Cardiac muscle cell (in vitro differentiated cells and primary cell): ENCODE measurements at regions not wholly inside any gene's neighbourhood (a gene's known extent, or its start where the extent isn't known, plus 50 kb on each side); places are given as distances from the start of the nearest gene placed in this dataset.
"Not testable (repeated sequence)": the region's sequence is repeated elsewhere in the genome, so short reads cannot be mapped to it uniquely, and the experiment has no call there.

Experiments used
- DNase-seq, 2 donors: peaks; one replicate each; pipeline versions ENCODE4 v3.0.0 to v3.0.0-alpha.2; 2010 to 2017; ENCODE audit warnings: low read depth in 1 of 2, low spot score in 1 of 2
- H3K27ac ChIP-seq: fragments of 200-600 bp; sonication (generic); 2 replicates; pipeline ENCODE4 v1.5.1; 2016
- H3K27me3 ChIP-seq: fragments of 200-600 bp; sonication (generic); 2 replicates; pipeline ENCODE4 v1.6.0; 2016; ENCODE audit warnings: control low read depth
- H3K36me3 ChIP-seq: fragments of 200-600 bp; sonication (generic); 2 replicates; pipeline ENCODE4 v1.5.1; 2016; ENCODE audit warnings: control low read depth
- H3K4me1 ChIP-seq: fragments of 200-600 bp; sonication (generic); 2 replicates; pipeline ENCODE4 v1.8.1; 2017; ENCODE audit warnings: low read depth, mild to moderate bottlenecking, mixed run types
- H3K4me3 ChIP-seq: fragments of 200-600 bp; sonication (generic); 2 replicates; pipeline ENCODE4 v1.5.1; 2016; ENCODE audit warnings: mild to moderate bottlenecking
- H3K9me3 ChIP-seq: fragments of 200-600 bp; sonication (generic); 2 replicates; pipeline ENCODE4 v1.5.1; 2017; ENCODE audit warnings: low read depth, mild to moderate bottlenecking, control low read depth
- CTCF ChIP-seq: IDR thresholded peaks from 2 replicates; pipeline ENCODE4 v1.5.1; 2012; ENCODE audit warnings: low read depth, mild to moderate bottlenecking, low read length

DNA sequence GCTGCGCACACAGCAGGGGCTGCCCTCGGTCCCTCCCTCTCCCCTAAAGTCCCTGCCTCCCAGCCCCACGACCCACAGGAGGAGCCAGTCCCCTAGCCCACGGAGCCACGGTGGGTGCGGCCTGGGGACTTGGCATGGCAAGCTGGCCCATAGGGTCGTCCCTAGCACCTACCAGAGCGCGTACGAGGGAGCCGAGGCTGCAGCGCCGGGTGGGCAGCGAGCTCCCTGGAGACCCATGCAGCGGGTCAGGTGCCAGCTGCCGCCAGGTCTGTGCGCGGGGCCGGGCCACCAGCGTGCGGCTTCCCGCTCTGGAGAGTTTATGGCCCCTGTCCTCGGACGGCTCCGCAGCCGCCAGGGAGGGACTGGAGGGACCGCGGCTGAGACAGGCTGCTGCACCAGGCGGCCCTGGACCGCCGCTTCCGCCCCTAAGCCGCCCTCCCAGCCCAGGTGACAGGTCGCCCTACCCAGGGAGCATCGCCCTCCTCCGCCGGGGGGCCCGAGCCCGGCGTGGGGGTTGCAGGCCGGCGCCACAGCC, 273.6 kb downstream of the CCDC74A start:
- DNase-seq, result no peak
- Histone ChIP-seq H3K4me3 (peak overlapping the region; percentile 76), H3K36me3 (no peaks in the 10 kb centered on the region), H3K4me1 (no peaks in the 10 kb centered on the region), H3K27me3 (peaks cover 5% of the 10 kb centered on the region), H3K9me3 (no peaks in the 10 kb centered on the region), H3K27ac (no peak overlapping the region)
- no peak for TF ChIP-seq CTCF

DNA sequence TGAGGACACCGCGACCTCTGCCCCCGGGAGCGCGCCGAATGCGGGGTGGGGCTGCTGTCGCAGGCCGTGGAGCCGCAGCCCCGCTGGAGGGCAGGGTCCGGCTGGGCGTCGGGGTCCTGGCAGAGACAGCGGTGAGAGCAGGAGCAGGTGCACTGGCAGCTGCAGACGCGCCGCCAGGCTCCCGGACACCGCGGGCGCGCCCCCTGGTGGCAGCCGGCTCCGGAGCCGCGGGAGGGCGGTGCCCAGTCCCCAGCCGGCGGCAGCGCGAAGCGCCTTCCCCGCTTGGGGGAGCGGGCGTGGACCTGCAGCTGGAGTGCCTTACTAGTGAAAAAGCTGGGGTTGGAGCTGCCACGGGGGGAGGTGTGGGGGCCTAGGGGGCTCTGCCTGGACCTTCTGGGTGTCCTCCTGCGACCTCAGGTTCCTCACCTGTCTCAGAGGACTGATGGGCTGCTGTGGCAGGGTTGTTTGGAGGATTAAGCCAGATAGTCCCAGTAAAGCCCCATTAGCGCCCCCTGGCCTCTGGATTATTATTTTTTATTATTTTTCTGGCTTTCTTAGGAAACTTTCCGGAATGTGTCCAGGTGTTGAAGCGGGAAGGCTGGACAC, 274.2 kb downstream of the CCDC74A start:
- not testable (repeated sequence) for H3K27ac ChIP-seq, H3K27me3 ChIP-seq, H3K4me1 ChIP-seq, H3K36me3 ChIP-seq, H3K9me3 ChIP-seq
- peak overlapping the region; percentile 76 for H3K4me3 ChIP-seq
- TF ChIP-seq CTCF, result peak; percentile 57
- DNase-seq, result peak; percentile 63 to 79

DNA sequence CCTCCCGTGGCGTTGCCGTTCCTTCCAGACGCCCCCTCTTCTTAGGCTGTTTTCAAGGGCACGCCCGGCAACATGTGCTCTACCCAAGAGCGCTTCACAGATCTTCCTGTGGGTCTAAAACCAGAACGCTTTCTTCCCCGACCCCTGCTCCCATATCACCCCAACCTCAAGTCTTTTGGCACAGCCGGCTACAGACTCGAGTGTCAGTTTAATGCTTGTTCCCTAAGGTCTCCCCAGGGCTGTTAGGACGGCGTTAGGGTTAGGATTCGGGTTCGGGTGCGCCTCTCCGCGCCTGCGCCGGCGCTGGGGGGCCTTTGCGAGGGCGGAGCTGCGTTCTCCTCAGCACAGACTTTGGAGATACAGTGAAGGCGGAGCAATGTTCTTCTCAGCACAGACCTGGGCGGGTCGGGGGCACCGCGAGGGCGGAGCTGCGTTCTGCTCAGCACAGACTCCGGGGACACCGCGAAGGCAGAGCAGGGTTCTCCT, 274.7 kb downstream of the CCDC74A start:
- not testable (repeated sequence) for H3K36me3 ChIP-seq, H3K9me3 ChIP-seq, H3K27ac ChIP-seq, H3K27me3 ChIP-seq, H3K4me1 ChIP-seq
- peak overlapping the region; percentile 76 for H3K4me3 ChIP-seq
- peak; percentile 37 to 79 for DNase-seq

DNA sequence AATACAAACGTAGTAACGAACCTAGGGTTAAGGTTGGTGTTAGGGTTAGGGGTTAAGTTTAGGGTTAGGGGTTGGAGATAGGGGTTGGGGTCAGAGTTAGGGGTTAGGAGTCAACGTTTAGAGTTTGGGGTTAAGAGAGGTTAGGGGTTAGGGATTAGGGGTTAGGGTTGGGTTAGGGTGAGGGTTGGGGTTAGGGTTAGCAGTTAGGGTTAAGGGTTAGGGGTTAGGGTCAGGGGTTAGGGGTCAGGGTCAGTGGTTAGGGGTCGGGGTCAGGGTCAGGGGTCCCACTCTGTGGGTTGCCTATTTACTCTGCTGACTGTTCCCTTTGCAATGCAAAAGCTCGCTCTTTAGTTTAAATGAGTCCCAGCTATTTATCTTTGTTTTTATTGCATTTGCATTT, 275.5 kb downstream of the CCDC74A start:
- H3K4me3 ChIP-seq, result not testable (repeated sequence)

GRCh38 chr2:131812605-131813004, 284.9 kb downstream of the CCDC74A start:
- not testable (repeated sequence) for H3K27me3 ChIP-seq, H3K27ac ChIP-seq

More for the DNA sequence above, 275.5 kb downstream of the CCDC74A start:
- not testable (repeated sequence) for DNase-seq, H3K36me3 ChIP-seq, H3K27me3 ChIP-seq, H3K4me1 ChIP-seq, H3K27ac ChIP-seq, H3K9me3 ChIP-seq

DNA sequence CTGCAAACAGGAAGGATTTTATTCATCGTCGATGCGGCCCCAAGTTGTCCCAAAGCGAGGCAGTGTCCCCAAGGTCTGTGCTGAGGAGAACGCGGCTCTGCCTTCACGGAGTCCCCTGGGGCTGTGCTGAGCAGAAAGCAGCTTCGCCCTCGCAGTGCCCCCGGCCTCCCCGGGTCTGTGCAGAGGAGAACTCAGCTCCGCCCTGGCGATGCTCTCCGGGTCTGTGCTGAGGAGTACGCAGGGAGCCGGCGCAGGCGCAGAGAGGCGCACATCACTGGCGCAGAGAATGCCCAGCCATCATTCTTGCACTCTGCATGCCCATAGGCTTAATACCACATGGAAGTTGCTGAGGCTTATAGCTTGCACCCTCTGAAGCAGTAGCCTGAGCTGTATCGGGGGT, 285.7 kb downstream of the CCDC74A start:
- not testable (repeated sequence) for H3K27me3 ChIP-seq, H3K4me1 ChIP-seq, H3K4me3 ChIP-seq, H3K36me3 ChIP-seq, H3K27ac ChIP-seq, H3K9me3 ChIP-seq, DNase-seq

More at GRCh38 chr2:131812605-131813004, 284.9 kb downstream of the CCDC74A start:
- H3K9me3 ChIP-seq, DNase-seq, H3K4me1 ChIP-seq, H3K36me3 ChIP-seq, H3K4me3 ChIP-seq: not testable (repeated sequence)

DNA sequence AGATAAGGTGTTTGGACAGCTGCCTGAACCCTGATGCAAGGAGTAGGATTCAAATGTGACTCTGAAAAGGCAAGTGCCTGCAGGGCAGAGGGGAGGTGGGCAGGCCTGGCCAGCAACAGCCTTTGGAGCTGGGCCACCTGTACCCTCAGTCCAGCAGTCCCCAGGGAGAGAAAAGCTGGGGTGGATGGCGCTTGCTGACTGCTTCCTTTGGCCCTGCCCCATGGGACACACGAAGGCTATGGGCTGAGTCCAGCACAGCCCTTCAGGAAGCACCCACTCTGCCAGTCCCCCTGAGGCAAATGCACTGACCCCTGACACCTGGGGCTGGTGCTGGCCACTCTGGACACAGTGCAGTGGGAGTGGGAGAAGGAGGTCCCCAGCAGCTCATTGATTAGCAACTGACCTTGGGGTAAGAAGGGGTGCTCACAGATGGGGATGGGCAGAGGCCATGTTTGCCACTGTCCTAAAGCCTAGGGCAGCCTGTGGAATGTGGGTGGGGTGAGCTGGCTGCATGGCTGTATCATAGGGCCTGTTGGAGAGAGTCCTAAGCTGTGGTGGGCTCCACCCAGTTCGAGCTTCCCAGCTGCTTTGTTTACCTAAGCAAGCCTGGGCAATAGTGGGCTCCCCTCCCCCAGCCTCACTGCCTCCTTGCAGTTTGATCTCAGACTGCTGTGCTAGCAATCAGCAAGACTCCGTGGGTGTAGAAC, 290.7 kb downstream of the CCDC74A start:
- H3K27ac ChIP-seq, H3K9me3 ChIP-seq, H3K36me3 ChIP-seq, H3K4me3 ChIP-seq, DNase-seq, H3K4me1 ChIP-seq, H3K27me3 ChIP-seq: not testable (repeated sequence)

DNA sequence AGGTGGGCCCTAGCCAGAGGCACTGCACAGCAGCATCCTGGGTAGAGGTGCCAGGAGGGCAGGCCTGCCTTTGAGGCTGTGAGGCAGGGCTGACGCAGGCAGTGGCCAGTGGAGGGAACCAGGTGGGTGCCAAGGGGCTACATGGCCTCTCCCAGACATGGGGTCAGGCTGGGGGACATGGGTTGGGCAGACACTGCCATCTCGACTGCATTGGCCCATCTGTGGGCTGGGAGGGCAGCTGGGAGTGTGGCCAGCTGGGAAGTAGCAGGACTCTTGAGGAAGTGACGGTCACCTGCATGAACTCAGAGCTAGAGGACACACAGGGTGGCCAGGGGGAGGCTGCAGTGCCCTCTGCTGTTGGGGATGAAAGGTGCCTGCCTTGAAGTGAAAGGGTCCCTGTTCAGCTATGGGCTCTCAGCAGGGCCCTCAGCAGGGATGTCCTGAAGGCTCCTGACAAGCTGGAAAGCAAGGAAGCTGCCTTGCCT, 294.6 kb downstream of the CCDC74A start:
- DNase-seq, H3K27me3 ChIP-seq, H3K27ac ChIP-seq, H3K9me3 ChIP-seq, H3K4me1 ChIP-seq, H3K4me3 ChIP-seq, H3K36me3 ChIP-seq: not testable (repeated sequence)

DNA sequence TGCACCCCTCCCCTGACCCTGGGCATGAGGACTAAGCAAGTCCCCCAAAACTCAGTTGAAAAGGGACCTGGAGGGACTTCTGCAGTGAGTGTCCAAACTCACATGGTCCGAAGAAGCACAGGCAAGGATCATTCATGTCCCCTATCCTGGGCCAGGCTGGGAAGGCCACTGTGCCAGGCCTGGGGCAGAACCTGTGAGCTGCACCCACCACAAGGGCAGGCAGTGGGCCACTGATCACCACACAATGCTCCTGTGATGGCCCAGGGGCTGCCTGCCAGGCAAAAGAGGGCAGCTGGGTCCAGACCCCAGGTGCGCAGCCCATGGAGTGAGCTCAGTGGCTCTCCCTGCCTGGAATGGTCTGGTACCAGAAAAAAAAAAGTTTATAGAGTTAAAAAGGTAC, 295.4 kb downstream of the CCDC74A start:
- not testable (repeated sequence) for H3K36me3 ChIP-seq, H3K4me1 ChIP-seq, H3K9me3 ChIP-seq, DNase-seq, H3K27me3 ChIP-seq, H3K4me3 ChIP-seq, H3K27ac ChIP-seq

- DNase-seq, H3K36me3 ChIP-seq, H3K4me3 ChIP-seq: not testable (repeated sequence)
Measured at GRCh38 chr2:131824986-131825385, 297.3 kb downstream of the CCDC74A start.

More at GRCh38 chr2:131824986-131825385, 297.3 kb downstream of the CCDC74A start:
- not testable (repeated sequence) for H3K27me3 ChIP-seq, H3K27ac ChIP-seq, H3K4me1 ChIP-seq, H3K9me3 ChIP-seq
